ENCODE measurements at regions not wholly inside any gene's neighbourhood (a gene's known extent, or its start where the extent isn't known, plus 50 kb on each side); places are given as distances from the start of the nearest gene placed in this dataset.

- DNase-seq = no peak
These were observed 93.9 kb downstream of the YIPF5 start for GRCh38 chr5:144076521-144077083.

DNA sequence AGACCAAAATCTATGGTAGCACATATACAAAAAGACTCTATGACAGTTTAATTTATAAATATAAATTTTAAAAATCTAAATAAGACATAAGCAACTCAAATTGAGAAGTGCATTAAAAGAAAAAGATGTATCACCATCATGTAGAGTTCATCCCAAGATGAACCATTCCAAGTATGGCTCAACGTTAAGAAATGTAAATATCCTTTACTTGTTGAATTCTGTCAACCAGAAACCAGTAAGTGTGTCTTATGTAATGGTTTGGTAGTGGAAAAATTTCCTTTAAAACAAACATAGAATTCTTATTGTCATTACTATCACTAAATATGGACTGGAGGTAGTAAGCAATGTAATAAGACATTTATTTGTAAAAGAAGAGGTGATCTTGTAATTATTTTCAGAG is 87.3 kb downstream of the YIPF5 start:
- DNase-seq = no peak

- DNase-seq = no peak
These were observed 85.5 kb downstream of the YIPF5 start for GRCh38 chr5:144084971-144085370.

- no peak for DNase-seq
These were observed 85.1 kb downstream of the YIPF5 start for GRCh38 chr5:144085381-144085780.

DNA sequence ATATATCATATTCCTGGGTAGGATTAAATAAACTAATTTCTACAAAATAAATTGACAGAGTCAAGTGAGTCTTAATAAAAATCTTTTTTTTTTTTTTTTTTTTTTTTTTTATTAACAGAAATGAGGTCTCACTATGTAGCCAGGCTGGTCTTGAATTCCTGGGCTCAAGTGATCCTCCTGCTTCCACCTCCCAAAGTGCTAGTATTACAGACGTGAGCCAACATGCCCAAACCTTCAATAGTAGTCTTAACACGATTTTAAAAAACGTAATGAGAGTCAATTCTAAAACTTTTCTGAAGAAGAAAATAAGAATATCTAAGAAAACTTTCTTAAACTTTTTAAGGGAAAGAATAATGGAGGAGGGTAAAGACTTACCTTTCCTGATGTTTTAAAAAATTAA is 84.2 kb downstream of the YIPF5 start:
- no peak for DNase-seq

DNA sequence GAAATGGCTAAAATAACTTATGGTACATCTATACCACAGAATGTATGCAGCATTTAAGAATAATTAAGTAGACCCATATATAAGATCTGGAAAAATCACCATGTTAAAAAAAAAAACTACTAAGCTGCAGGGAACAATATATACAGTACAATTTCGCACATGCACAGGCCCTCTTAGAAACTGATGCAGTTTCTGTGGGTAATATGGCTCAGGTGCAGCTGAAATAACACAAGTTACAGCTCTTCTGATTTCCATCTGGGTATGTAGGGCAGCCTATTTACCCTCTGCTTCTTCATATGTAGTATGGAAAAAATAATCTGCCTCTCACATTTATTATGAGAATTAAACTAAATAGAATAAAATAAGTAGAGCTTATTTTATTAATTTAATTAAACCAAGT is 82.9 kb downstream of the YIPF5 start:
- no peak for DNase-seq

- DNase-seq = peak; percentile 46
These were observed 82.0 kb downstream of the YIPF5 start for GRCh38 chr5:144088206-144089064.

DNA sequence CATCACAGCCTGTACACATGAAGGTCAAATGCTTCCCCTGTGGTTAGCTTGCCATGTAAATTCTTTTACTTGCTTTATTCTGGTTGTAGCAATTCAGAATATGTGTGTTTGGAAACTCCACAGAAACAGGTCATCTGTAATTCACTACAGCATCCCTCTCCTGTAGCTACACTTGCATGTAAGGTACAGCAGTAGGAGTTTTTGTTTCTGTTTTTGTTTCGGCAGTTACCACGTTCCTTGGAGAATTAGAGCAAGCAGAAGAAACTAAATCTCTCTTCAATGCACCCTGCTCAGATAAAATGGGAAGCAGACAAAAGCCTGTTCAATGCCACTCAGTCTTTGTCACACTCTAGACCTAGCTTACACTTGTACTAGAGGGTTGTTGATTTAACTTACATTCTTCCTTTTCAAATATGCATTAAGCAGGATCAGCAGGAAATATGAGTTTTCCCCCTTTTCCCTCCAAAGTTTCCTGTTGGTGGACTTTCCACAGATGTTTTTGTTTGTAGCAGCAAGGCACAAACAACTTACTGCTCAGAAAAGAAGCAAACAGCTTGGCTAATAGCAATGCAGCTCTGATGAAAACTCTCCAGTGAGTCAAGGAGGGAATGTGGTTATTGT is 80.9 kb downstream of the YIPF5 start:
- no peak for DNase-seq

DNA sequence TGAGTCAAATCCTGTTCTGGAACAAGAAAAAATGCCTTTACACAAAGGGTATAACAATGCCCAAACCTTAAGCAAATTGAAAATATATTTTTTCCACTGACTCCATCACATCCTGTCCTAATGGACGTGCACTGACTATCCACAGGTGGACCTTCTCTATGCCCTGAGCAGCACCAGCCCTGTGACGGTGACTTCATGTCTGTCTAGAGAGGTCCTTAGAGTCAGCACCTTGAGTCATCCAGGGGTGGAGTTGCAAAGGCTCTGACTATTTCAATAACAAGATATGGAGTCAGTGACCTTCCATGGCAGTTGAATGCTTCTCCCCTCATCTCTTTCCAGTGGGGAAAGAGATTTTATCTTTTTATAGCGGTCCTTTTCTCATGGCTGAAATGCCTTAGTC is 78.0 kb downstream of the YIPF5 start:
- no peak for DNase-seq

DNA sequence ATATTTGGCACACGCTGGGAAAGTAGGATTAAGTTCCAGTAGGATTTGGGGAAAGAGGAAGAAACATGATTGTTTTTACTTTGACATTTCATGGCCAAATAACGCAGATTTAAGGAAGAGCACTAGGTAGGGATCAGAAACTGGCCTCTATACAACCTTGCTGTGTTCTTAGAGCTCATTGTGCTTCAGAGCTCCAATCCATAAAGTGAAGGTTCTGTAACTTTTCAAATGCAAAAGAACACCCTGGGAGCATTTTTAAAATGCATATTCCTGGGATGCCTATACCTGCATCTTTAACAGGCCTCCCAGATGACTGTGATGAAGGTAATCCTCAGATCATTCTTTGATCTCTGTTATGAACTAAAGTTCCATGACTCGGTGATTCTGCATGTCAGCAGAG is 77.1 kb downstream of the YIPF5 start:
- no peak for DNase-seq

GRCh38 chr5:144093868-144094267 is 76.6 kb downstream of the YIPF5 start:
- DNase-seq = no peak

DNA sequence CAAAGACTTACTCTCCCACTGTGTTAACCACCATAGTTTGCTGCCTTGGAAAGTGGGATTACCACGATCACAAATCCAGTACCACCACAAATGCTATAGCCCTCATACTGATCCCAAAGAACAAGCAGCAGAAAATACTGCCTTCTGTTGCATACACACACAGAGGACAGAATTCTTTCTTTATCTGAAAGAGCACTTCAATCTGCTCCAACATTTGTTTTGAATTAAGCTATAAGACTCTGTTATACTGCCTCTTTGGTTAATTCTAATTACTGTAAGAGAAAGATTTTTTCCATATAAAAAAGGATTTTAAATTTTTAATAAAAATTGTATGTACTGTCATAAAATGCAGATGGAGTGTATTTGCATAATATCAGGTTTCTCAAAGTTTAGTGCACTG is 69.8 kb downstream of the YIPF5 start:
- peak; percentile 20 for DNase-seq

DNA sequence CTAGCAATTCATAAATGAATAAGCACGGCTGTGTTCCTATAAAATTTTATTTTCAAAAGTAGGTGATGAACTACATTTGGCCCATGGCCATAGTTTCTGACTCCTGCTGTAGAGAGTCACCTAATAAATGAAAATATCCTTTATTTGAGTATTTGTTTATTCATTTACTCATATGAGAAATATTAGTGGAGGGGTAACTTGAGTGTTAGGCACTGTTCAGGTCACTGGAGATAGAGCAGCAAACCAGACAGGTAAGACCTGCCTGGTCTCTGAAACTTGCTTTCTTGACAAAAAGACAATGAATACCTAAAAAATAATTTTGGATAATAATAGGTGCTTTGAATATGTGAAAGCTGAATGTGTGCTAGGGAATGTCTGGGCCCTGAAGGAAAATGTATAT is 68.8 kb downstream of the YIPF5 start:
- DNase-seq = no peak

DNA sequence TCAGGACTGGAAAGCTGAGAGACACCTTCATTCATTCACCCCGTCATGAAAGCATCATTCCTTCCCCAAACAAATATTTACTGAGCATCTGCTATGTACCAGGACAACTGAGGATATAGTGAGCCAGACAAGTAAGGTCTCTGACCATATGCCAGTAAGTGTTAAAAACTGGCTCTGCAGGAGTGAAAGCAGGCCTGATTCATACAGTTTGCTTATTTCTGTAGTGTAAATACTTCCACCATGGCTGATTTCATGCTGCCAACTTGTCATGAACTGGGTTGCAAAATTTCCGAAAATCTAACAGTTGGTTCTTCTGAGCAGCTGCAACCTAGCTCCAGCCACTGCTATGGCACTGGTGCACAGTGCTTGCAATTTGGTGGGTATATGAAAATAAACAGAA is 68.1 kb downstream of the YIPF5 start:
- no peak for DNase-seq

- DNase-seq = no peak
These were observed 67.5 kb downstream of the YIPF5 start for GRCh38 chr5:144102979-144103378.

DNA sequence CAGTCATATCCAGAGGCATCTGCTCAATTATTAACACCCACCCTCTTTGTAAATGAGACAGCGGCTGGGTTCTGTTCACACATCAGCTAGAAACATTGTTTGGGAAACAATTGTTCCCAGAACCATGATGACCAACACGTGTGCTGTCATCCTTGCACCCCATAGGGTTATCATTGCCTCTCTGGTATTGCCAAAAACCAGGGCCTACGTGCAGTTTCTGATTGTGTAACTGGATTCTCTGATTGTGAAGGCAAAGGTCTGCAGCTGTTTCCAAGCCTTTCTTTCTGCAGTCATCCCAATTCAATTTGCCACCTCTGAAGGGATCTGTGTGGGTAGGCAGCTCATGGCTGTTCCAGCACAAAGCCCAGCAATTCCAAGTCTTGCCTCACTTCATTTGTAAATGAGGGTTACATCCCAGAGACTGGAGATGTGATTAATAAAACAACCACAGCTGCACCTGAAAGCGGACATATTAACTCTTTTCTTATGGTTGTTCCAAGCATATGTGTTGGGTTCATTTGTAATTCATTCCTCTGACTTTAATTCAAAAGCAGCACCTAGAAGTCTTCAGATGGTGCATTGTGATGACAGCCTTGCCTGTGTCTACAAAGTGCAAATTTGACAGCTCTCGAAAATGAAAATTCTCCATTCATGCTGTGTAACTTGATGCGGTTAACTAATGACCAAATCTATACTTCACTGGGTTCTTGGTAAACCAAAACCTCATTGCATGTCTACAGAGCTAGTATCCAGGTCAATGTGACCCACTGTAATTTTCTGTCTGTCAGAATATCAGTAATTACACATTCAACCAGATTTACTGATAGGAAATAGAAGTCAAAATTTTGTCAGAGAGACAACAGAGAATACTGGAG is 66.6 kb downstream of the YIPF5 start:
- DNase-seq = no peak

DNA sequence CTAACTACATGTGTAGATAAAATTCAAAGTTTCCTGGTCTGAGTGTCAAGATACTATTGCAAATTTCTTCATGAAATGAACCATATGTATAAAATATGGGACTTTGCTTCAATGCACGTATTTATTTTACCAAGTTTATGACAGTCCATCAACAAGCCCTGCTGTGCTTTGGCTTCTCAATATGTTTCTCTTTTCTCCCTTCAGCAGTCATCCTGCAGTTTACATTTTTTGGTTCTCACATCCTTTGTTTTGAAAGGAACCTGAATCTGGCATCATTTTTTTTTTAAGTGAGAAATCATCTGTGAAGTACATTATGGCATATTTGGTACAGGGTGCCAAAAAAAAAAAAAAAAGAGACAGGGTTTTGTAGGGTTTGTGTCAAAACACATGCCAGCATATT is 65.1 kb downstream of the YIPF5 start:
- no peak for DNase-seq

- no peak for DNase-seq
These were observed 62.3 kb downstream of the YIPF5 start for GRCh38 chr5:144108131-144108530.

All from fibroblast of skin of right quadriceps (primary cell).